Keratinocyte (primary cell): ENCODE measurements at regions not wholly inside any gene's neighbourhood (a gene's known extent, or its start where the extent isn't known, plus 50 kb on each side); places are given as distances from the start of the nearest gene placed in this dataset.

Source experiments
- CTCF ChIP-seq, 3 experiments: IDR thresholded peaks in 1 of 3; conservative IDR thresholded peaks in 1 of 3; optimal IDR thresholded peaks in 1 of 3; 2 replicates in 2 of 3; 3 replicates in 1 of 3; pipeline versions ENCODE3 to v1.5.1; 2011; ENCODE audit warnings: low read length in 3 of 3, mild to moderate bottlenecking in 3 of 3, moderate library complexity in 2 of 3, control low read depth in 1 of 3, inconsistent platforms in 1 of 3; ENCODE audit not compliant: insufficient read depth in 2 of 3; ENCODE audit errors: extremely low read depth in 1 of 3
- EZH2 ChIP-seq: IDR thresholded peaks from one replicate; pipeline ENCODE4 v1.6.1; 2012; ENCODE audit warnings: inconsistent platforms, mild to moderate bottlenecking, low read length, moderate library complexity

- TF ChIP-seq CTCF (optimal IDR thresholded peaks at IDR 0.05 in 1 of 3, IDR thresholded peaks at IDR 0.05 in 1 of 3, conservative IDR thresholded peaks at IDR 0.05 in 1 of 3; ENCODE audit: extremely low read depth in 1 of 3, insufficient read depth in 2 of 3, low read length in 3 of 3) = no peak
- TF ChIP-seq EZH2 = no peak
Observed at GRCh38 chr2:120595739-120596138, 139.9 kb upstream of the GLI2 start.
